A673 (cell line): ENCODE measurements at regions not wholly inside any gene's neighbourhood (a gene's known extent, or its start where the extent isn't known, plus 50 kb on each side); places are given as distances from the start of the nearest gene placed in this dataset.

Experiments
- BruUV-seq: library from RNA; stranded (reverse); fragments of 400-500 nt; replicated peaks from 2 replicates; lab custom pipeline; 2021; lab: Mats Ljungman, UMichigan
- CTCF ChIA-PET: fragments of 300-600 bp; sonication (Branson Sonifier 250); formaldehyde crosslinking; loops from one replicate; lab custom pipeline; 2022; ENCODE audit warnings: antibody characterized with exemption; lab: Charles Lee
- POLR2A ChIA-PET: fragments of 300-600 bp; sonication (Branson Sonifier 250); formaldehyde crosslinking; loops from one replicate; lab custom pipeline; 2022; ENCODE audit warnings: antibody characterized with exemption; ENCODE audit not compliant: low non-redundant PET; lab: Charles Lee
- DNase-seq: peaks from one replicate; pipeline ENCODE4 v3.0.0-alpha.2; 2015; ENCODE audit warnings: low spot score
- H3K27ac ChIP-seq: fragments of 200-600 bp; sonication (generic); 2 replicates; pipeline ENCODE4 v1.5.1; 2016; ENCODE audit warnings: mixed run types, low read depth, mild to moderate bottlenecking, mixed read lengths, antibody characterized with exemption, low read length; ENCODE audit not compliant: poor library complexity, severe bottlenecking
- H3K27me3 ChIP-seq: fragments of 200-600 bp; sonication (generic); replicated peaks from 2 replicates; pipeline ENCODE4 v1.6.1; 2017; ENCODE audit warnings: mixed run types, low read depth, mild to moderate bottlenecking, mixed read lengths, antibody characterized with exemption, low read length; ENCODE audit not compliant: insufficient read depth, poor library complexity
- H3K36me3 ChIP-seq: fragments of 200-600 bp; sonication (generic); 2 replicates; pipeline ENCODE4 v1.6.1; 2016; ENCODE audit warnings: mixed run types, mild to moderate bottlenecking, mixed read lengths, antibody characterized with exemption, low read length; ENCODE audit not compliant: insufficient read depth, poor library complexity, severe bottlenecking
- H3K4me1 ChIP-seq: fragments of 200-600 bp; sonication (generic); 2 replicates; pipeline ENCODE4 v1.6.1; 2017; ENCODE audit warnings: mixed run types, mild to moderate bottlenecking, mixed read lengths, antibody characterized with exemption, low read length; ENCODE audit not compliant: insufficient read depth, poor library complexity, severe bottlenecking
- H3K4me3 ChIP-seq: fragments of 200-600 bp; sonication (generic); 2 replicates; pipeline ENCODE4 v1.5.1; 2016; ENCODE audit warnings: low read depth, mixed run types, mild to moderate bottlenecking, mixed read lengths, low read length; ENCODE audit not compliant: poor library complexity, severe bottlenecking
- H3K9me3 ChIP-seq: fragments of 200-600 bp; sonication (generic); 2 replicates; pipeline ENCODE4 v1.6.1; 2016; ENCODE audit warnings: mixed run types, low read depth, mild to moderate bottlenecking, mixed read lengths, antibody characterized with exemption, low read length; ENCODE audit not compliant: poor library complexity, severe bottlenecking
- EZH2 ChIP-seq: fragments of 200-600 bp; sonication (generic); IDR thresholded peaks from 2 replicates; pipeline ENCODE4 v1.6.1; 2017; ENCODE audit warnings: borderline replicate concordance, low read depth, mild to moderate bottlenecking, mixed read lengths, antibody characterized with exemption, low read length; ENCODE audit not compliant: poor library complexity, severe bottlenecking
- intact Hi-C: fragments of 100-400 bp; cut with micrococcal nuclease; formaldehyde crosslinking; loops from one replicate; pipeline ENCODE4 v1.10.0; 2022; ENCODE audit not compliant: unreplicated experiment
- TF ChIP-seq, protein P1 (sequence below): fragments of 300-800, 200-600 bp; sonication (generic); conservative IDR thresholded peaks from 2 replicates; pipeline ENCODE4 v1.5.1; 2017; ENCODE audit warnings: low read depth, mild to moderate bottlenecking, antibody characterized with exemption, low read length, moderate library complexity, mixed read lengths

DNA sequence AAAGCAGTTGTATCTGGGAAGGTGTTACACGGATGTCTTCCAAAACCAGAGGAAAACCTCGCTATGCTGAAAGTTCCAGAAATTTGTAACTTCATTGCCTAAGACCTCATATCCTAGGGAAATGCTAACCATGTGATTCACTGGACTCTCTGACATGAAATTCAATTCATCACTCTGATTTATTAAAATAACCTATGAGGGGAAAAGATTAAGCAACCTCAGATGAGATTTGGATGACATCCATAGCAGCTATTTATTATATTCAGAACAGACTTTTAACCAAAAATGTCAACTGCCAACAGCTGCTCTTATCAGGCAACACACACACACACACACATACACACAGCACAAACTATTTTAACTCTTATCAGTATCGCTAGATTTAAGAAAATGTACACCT lies 1006.4 kb upstream of the CTNND2 start:
- no peaks in the 10 kb centered on the region for H3K4me1 ChIP-seq
- H3K36me3 ChIP-seq, result no peaks in the 10 kb centered on the region
- H3K9me3 ChIP-seq, result peaks cover 29% of the 10 kb centered on the region
- TF ChIP-seq, protein P1, sequence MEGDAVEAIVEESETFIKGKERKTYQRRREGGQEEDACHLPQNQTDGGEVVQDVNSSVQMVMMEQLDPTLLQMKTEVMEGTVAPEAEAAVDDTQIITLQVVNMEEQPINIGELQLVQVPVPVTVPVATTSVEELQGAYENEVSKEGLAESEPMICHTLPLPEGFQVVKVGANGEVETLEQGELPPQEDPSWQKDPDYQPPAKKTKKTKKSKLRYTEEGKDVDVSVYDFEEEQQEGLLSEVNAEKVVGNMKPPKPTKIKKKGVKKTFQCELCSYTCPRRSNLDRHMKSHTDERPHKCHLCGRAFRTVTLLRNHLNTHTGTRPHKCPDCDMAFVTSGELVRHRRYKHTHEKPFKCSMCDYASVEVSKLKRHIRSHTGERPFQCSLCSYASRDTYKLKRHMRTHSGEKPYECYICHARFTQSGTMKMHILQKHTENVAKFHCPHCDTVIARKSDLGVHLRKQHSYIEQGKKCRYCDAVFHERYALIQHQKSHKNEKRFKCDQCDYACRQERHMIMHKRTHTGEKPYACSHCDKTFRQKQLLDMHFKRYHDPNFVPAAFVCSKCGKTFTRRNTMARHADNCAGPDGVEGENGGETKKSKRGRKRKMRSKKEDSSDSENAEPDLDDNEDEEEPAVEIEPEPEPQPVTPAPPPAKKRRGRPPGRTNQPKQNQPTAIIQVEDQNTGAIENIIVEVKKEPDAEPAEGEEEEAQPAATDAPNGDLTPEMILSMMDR, result no peak
- TF ChIP-seq EZH2, result no peak
- no peaks in the 10 kb centered on the region for H3K27me3 ChIP-seq
- no peak for DNase-seq
- ChIA-PET CTCF (no interaction called here), POLR2A (no interaction called here)
- no peak overlapping the region for H3K4me3 ChIP-seq
- BruUV-seq, result no TSS peak
- intact Hi-C loops, result no loop called here
- no peak overlapping the region for H3K27ac ChIP-seq

DNA sequence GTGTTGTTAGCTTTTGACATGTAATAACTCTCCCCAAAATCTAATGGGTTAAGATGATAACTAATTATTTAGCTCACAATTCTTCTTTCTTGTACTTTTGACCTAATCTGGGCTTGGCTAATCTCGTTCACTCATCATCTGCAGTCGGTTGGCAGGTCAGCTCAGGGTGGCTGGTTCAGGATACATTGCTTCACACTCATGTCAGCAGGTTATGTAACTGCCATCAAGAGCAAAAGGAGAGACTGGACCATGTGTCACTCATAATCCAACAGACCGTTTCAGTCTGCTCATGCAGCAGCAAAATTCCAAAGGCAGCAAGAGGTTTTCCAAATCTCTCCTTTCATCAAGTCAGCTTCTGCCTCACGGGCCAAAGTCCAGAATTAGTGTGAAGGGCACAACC lies 998.4 kb upstream of the CTNND2 start:
- no peaks in the 10 kb centered on the region for H3K4me1 ChIP-seq
- no TSS peak for BruUV-seq

DNA sequence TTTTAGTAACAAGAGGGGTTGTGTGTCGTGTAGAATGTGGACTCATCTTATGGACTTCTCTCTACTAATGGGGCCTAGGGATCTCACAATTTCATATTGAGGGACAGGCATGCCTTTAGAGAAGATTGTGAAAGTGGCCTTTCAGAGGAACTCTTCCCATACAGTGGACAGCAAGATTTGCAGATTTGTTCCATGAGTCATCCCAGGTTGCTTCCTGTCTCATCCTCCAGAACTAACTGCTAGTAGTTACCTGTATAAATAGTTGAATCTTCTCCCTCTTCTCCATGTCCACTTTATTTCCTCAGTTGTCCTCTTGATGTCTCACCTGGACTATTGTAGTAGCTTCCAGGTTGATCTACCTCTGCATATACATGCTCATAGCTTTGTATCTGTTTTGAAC lies 997.5 kb upstream of the CTNND2 start:
- POLR2A ChIA-PET, result no interaction called here
- H3K27me3 ChIP-seq, result no peaks in the 10 kb centered on the region
- intact Hi-C loops, result no loop called here
- CTCF ChIA-PET, result no interaction called here
- no TSS peak for BruUV-seq
- no peak overlapping the region for H3K4me3 ChIP-seq
- H3K4me1 ChIP-seq, result no peaks in the 10 kb centered on the region
- no peak for DNase-seq
- H3K27ac ChIP-seq, result no peak overlapping the region
- H3K9me3 ChIP-seq, result peaks cover 52% of the 10 kb centered on the region
- TF ChIP-seq EZH2, result no peak
- TF ChIP-seq, protein P1, result no peak
- no peaks in the 10 kb centered on the region for H3K36me3 ChIP-seq

More for the DNA sequence above, 998.4 kb upstream of the CTNND2 start:
- ChIA-PET CTCF (no interaction called here), POLR2A (no interaction called here)
- Histone ChIP-seq H3K4me3 (no peak overlapping the region), H3K36me3 (no peaks in the 10 kb centered on the region), H3K27me3 (no peaks in the 10 kb centered on the region), H3K9me3 (peaks cover 53% of the 10 kb centered on the region), H3K27ac (no peak overlapping the region)
- DNase-seq, result no peak
- TF ChIP-seq EZH2, result no peak
- TF ChIP-seq, protein P1, result no peak
- intact Hi-C loops, result no loop called here
